K562 (cell line): ENCODE measurements at regions not wholly inside any gene's neighbourhood (a gene's known extent, or its start where the extent isn't known, plus 50 kb on each side); places are given as distances from the start of the nearest gene placed in this dataset.

Experiments
- ATAC-seq: fragments of 200-7000 bp; cut with Tn5 transposase; 3 replicates; pipeline ENCODE4 v1.9.1; 2020; ENCODE audit warnings: moderate library complexity
- BruUV-seq: library from RNA; stranded (reverse); fragments of 400-500 nt; replicated peaks from 2 replicates; lab custom pipeline; 2021; lab: Mats Ljungman, UMichigan
- CTCF ChIA-PET: fragments of 300-600 bp; formaldehyde crosslinking; extraction: SDS; loops from one replicate; lab custom pipeline; 2021; ENCODE audit warnings: low intra/inter-chr PET ratio; lab: Yijun Ruan, JAX
- POLR2A ChIA-PET: fragments of 300-600, 350-650 bp; sonication (Branson Sonifier 250); formaldehyde crosslinking; extraction: SDS; loops from one replicate; lab custom pipeline; 2021; ENCODE audit warnings: antibody characterized with exemption, inconsistent platforms; lab: Yijun Ruan, JAX
- DNase-seq, 4 experiments: peaks; one replicate each; pipeline versions ENCODE4 v3.0.0 to v3.0.0-alpha.2; 2011 to 2018; ENCODE audit warnings: low spot score in 3 of 4, mixed read lengths in 3 of 4; ENCODE audit errors: extremely low read depth in 1 of 4
- FAIRE-seq: peaks from 2 replicates; lab custom pipeline; 2011; peaks lifted over from hg19 to GRCh38; lab: Jason Lieb, UNC
- H2AFZ ChIP-seq: 2 replicates; pipeline ENCODE4 v1.6.0; 2011; ENCODE audit warnings: low read depth, low read length, control low read depth, inconsistent platforms
- H3K27ac ChIP-seq: fragments of 200-600 bp; 3 replicates; pipeline ENCODE4 v1.8.0; 2011; ENCODE audit warnings: low read depth, mild to moderate bottlenecking, control low read depth, inconsistent platforms, low read length, moderate library complexity, mixed read lengths; ENCODE audit errors: extremely low read depth
- H3K27me3 ChIP-seq, 2 experiments: fragments of 300-600 bp in 1 of 2; 2 replicates in 1 of 2; 3 replicates in 1 of 2; pipeline versions ENCODE4 v1.6.0 to v1.8.0; 2011; ENCODE audit warnings: inconsistent platforms in 2 of 2, low read length in 2 of 2, mild to moderate bottlenecking in 1 of 2, mixed read lengths in 1 of 2, moderate library complexity in 1 of 2; ENCODE audit not compliant: control insufficient read depth in 2 of 2, insufficient read depth in 2 of 2
- H3K36me3 ChIP-seq: fragments of 300-600 bp; 3 replicates; pipeline ENCODE4 v1.8.0; 2011; ENCODE audit warnings: mild to moderate bottlenecking, low read length, inconsistent platforms; ENCODE audit not compliant: control insufficient read depth, insufficient read depth
- H3K4me1 ChIP-seq, 2 experiments: fragments of 200-600 bp in 1 of 2; replicated peaks in 1 of 2; 2 replicates in 1 of 2; 3 replicates in 1 of 2; pipeline versions ENCODE4 v1.5.1 to v1.8.0; 2011; ENCODE audit warnings: inconsistent platforms in 2 of 2, low read length in 2 of 2, mild to moderate bottlenecking in 1 of 2, mixed read lengths in 1 of 2, moderate library complexity in 1 of 2; ENCODE audit not compliant: control insufficient read depth in 2 of 2, insufficient read depth in 2 of 2
- H3K4me2 ChIP-seq: 2 replicates; pipeline ENCODE4 v1.6.1; 2011; ENCODE audit warnings: low read length, control low read depth, inconsistent platforms, mixed read lengths; ENCODE audit not compliant: insufficient read depth
- H3K4me3 ChIP-seq: fragments of 200-600 bp; sonication (generic), shearing (Covaris generic); 2 replicates; pipeline ENCODE4 v1.5.1; 2016; ENCODE audit warnings: control low read depth, inconsistent platforms
- H3K79me2 ChIP-seq: fragments of 200-600 bp; 3 replicates; pipeline ENCODE4 v1.8.0; 2011; ENCODE audit warnings: low read length, inconsistent platforms; ENCODE audit not compliant: control insufficient read depth, insufficient read depth
- H3K9ac ChIP-seq, 2 experiments: 2 replicates each; pipeline versions ENCODE4 v1.6.0 to v1.6.1; 2011; ENCODE audit warnings: low read depth in 2 of 2, low read length in 2 of 2, control low read depth in 1 of 2, inconsistent platforms in 1 of 2, mild to moderate bottlenecking in 1 of 2, mixed read lengths in 1 of 2; ENCODE audit not compliant: insufficient read depth in 1 of 2
- H3K9me1 ChIP-seq: one replicate; pipeline ENCODE4 v1.6.0; 2011; ENCODE audit warnings: inconsistent platforms, mild to moderate bottlenecking, low read length, moderate library complexity; ENCODE audit not compliant: control insufficient read depth, insufficient read depth
- H3K9me3 ChIP-seq: replicated peaks from 2 replicates; pipeline ENCODE4 v1.5.1; 2011; ENCODE audit warnings: low read depth, low read length, inconsistent platforms; ENCODE audit not compliant: control insufficient read depth, insufficient read depth
- H4K20me1 ChIP-seq: replicated peaks from 2 replicates; pipeline ENCODE4 v1.6.1; 2011; ENCODE audit warnings: low read length, inconsistent platforms, mixed read lengths; ENCODE audit not compliant: control insufficient read depth, insufficient read depth
- CBFA2T3 ChIP-seq: fragments of 450-650 bp; IDR thresholded peaks from 2 replicates; pipeline ENCODE4 v1.6.1; 2017
- CBX3 ChIP-seq, 2 experiments: IDR thresholded peaks; 1 replicate in 1 of 2; 2 replicates in 1 of 2; pipeline ENCODE4 v1.6.1; 2012; ENCODE audit warnings: inconsistent platforms in 2 of 2, low read length in 2 of 2, borderline replicate concordance in 1 of 2, control low read depth in 1 of 2
- CHAMP1 ChIP-seq: fragments of 450-650 bp; IDR thresholded peaks from 2 replicates; pipeline ENCODE4 v1.6.1; 2016; ENCODE audit warnings: mild to moderate bottlenecking
- CHD1 ChIP-seq: fragments of 200-600 bp; sonication (generic); IDR thresholded peaks from one replicate; pipeline ENCODE4 v1.6.1; 2012; ENCODE audit warnings: mild to moderate bottlenecking, moderate library complexity, low read length, inconsistent platforms
- ETV1 ChIP-seq: fragments of 450-650 bp; conservative IDR thresholded peaks from 2 replicates; pipeline ENCODE4 v1.6.1; 2016; ENCODE audit warnings: missing genetic modification characterization, control low read depth, low read depth, missing compliant biosample characterization
- NFIX ChIP-seq: fragments of 250-450 bp; sonication (Bioruptor Pico); IDR thresholded peaks from 2 replicates; pipeline ENCODE4 v1.4.0; 2020; ENCODE audit warnings: low read depth, mild to moderate bottlenecking, moderate library complexity
- PHF21A ChIP-seq: fragments of 450-650 bp; IDR thresholded peaks from 2 replicates; pipeline ENCODE4 v1.6.1; 2017; ENCODE audit warnings: low read depth, borderline replicate concordance
- PTRF ChIP-seq: fragments of 450-650 bp; IDR thresholded peaks from 2 replicates; pipeline ENCODE4 v1.6.1; 2016; ENCODE audit warnings: mild to moderate bottlenecking, missing genetic modification characterization, missing compliant biosample characterization
- SREBF2 ChIP-seq: sonication (generic); formaldehyde crosslinking; IDR thresholded peaks from 2 replicates; pipeline ENCODE4 v1.4.0; 2020; ENCODE audit warnings: mild to moderate bottlenecking, missing genetic modification reagents
- XRCC4 ChIP-seq: IDR thresholded peaks from one replicate; pipeline ENCODE4 v1.6.1; 2011; ENCODE audit not compliant: insufficient read depth, insufficient read length; ENCODE audit errors: extremely low read depth
- ZBTB34 ChIP-seq: fragments of 250-450 bp; sonication (Bioruptor Pico); IDR thresholded peaks from 2 replicates; pipeline ENCODE4 v1.8.0; 2021; ENCODE audit warnings: mild to moderate bottlenecking, moderate library complexity
- ZNF253 ChIP-seq: fragments of 250-450 bp; sonication (Bioruptor Pico); conservative IDR thresholded peaks from 2 replicates; pipeline ENCODE4 v1.6.1; 2021; ENCODE audit warnings: mild to moderate bottlenecking
- WGBS: fragments of 100-300 bp; shearing (Covaris generic); methylation state at CpG from one replicate; pipeline ENCODE4 v1.1.6; 2016; ENCODE audit warnings: low coverage, mixed read lengths; ENCODE audit not compliant: insufficient coverage; ENCODE audit errors: missing lambda C conversion rate; 5-methylcytosine and 5-hydroxymethylcytosine counted together
- in situ Hi-C: fragments of 300-500 bp; cut with MboI; formaldehyde crosslinking; loops from 4 replicates; pipeline ENCODE4 v1.15.0; 2018; ENCODE audit warnings: inconsistent platforms, mixed read lengths
- intact Hi-C: fragments of 100-400 bp; cut with micrococcal nuclease; formaldehyde crosslinking; loops from 2 replicates; pipeline ENCODE4 v1.14.2; 2022
- TF ChIP-seq, protein P1 (sequence below): fragments of 250-450 bp; sonication (Bioruptor Pico); IDR thresholded peaks from 2 replicates; pipeline ENCODE4 v1.9.0; 2021; ENCODE audit warnings: mild to moderate bottlenecking, inconsistent platforms
- TF ChIP-seq, protein P2 (sequence below): sonication (generic); IDR thresholded peaks from 2 replicates; pipeline ENCODE4 v1.6.1; 2016

DNA sequence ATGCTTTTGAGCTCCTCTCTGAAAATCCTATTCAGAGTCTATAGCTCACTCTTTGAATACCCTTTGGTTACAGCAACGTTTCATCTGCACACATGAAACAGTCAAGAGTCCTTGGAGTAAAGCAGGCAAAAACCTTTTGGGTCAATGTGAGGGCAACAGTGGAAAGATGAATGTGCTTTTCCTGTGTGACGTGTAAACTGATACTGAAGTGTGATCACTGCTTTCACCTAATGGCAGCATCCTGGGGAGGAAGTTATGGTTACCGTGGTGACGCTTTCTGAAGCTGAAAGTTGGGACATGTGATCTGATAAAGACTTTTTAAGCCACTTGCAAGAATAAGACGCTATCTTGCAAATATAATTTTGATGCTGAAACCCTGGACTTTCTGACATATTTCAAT, 160.0 kb downstream of the SEC16B start:
- in situ Hi-C loops (no loop called here), intact Hi-C loops (no loop called here)
- Histone ChIP-seq H3K79me2 (no peaks in the 10 kb centered on the region), H3K4me1 (no peaks in the 10 kb centered on the region), H3K4me2 (no peak overlapping the region), H3K27me3 (no peaks in the 10 kb centered on the region), H3K9me1 (no peaks in the 10 kb centered on the region), H4K20me1 (no peaks in the 10 kb centered on the region), H2AFZ (no peak overlapping the region), H3K27ac (no peak overlapping the region), H3K9ac (no peak overlapping the region), H3K36me3 (no peaks in the 10 kb centered on the region), H3K4me3 (no peak overlapping the region), H3K9me3 (no peaks in the 10 kb centered on the region; the same call in 1 of the 2 replicates)
- BruUV-seq = no TSS peak
- ATAC-seq (no peak), FAIRE-seq (no peak), DNase-seq (no peak)
- ChIA-PET CTCF (no interaction called here), POLR2A (interaction anchor here (0.6 kb wide), 1 partner anchor 1115 kb away, joined by 3 read pairs; no protein-coding TSS in a partner anchor)
- WGBS = 0% methylated on average over 5 of the region's 5 CpGs
- TF ChIP-seq CBX3 (IDR thresholded peaks at IDR 0.05; ENCODE audit: borderline replicate concordance in 1 of 2, low read length in 2 of 2) (no peak), ZBTB34 (CRISPR knock-in tag) (no peak), PHF21A (no peak), ZNF253 (CRISPR knock-in tag) (no peak), ETV1 (tag) (no peak), PTRF (tag) (no peak), CHAMP1 (no peak), CHD1 (no peak), NFIX (CRISPR knock-in tag) (no peak), SREBF2 (no peak), XRCC4 (no peak), CBFA2T3 (no peak)
- TF ChIP-seq, protein P1, sequence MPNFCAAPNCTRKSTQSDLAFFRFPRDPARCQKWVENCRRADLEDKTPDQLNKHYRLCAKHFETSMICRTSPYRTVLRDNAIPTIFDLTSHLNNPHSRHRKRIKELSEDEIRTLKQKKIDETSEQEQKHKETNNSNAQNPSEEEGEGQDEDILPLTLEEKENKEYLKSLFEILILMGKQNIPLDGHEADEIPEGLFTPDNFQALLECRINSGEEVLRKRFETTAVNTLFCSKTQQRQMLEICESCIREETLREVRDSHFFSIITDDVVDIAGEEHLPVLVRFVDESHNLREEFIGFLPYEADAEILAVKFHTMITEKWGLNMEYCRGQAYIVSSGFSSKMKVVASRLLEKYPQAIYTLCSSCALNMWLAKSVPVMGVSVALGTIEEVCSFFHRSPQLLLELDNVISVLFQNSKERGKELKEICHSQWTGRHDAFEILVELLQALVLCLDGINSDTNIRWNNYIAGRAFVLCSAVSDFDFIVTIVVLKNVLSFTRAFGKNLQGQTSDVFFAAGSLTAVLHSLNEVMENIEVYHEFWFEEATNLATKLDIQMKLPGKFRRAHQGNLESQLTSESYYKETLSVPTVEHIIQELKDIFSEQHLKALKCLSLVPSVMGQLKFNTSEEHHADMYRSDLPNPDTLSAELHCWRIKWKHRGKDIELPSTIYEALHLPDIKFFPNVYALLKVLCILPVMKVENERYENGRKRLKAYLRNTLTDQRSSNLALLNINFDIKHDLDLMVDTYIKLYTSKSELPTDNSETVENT = no peak
- TF ChIP-seq, protein P2, sequence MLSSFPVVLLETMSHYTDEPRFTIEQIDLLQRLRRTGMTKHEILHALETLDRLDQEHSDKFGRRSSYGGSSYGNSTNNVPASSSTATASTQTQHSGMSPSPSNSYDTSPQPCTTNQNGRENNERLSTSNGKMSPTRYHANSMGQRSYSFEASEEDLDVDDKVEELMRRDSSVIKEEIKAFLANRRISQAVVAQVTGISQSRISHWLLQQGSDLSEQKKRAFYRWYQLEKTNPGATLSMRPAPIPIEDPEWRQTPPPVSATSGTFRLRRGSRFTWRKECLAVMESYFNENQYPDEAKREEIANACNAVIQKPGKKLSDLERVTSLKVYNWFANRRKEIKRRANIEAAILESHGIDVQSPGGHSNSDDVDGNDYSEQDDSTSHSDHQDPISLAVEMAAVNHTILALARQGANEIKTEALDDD = no peak
